HG03095 (cell line): ENCODE measurements at regions not wholly inside any gene's neighbourhood (a gene's known extent, or its start where the extent isn't known, plus 50 kb on each side); places are given as distances from the start of the nearest gene placed in this dataset.
"Not testable (repeated sequence)": the region's sequence is repeated elsewhere in the genome, so short reads cannot be mapped to it uniquely, and the experiment has no call there.

Experiments used
- ATAC-seq: cut with Tn5 transposase; IDR thresholded peaks from one replicate; pipeline ENCODE4 v1.9.1; 2021; ENCODE audit warnings: moderate library complexity; ENCODE audit not compliant: unreplicated experiment

- ATAC-seq, result not testable (repeated sequence)
Observed at GRCh38 chr4:138860357-138860756, 155.2 kb upstream of the NOCT start.

GRCh38 chr4:138859254-138859653 lies 156.3 kb upstream of the NOCT start:
- ATAC-seq, result no peak

- no peak for ATAC-seq
Observed at GRCh38 chr4:138858419-138858818, 157.2 kb upstream of the NOCT start.

GRCh38 chr4:138857416-138857815 lies 158.2 kb upstream of the NOCT start:
- ATAC-seq, result no peak

GRCh38 chr4:138852681-138853080 lies 162.9 kb upstream of the NOCT start:
- no peak for ATAC-seq

GRCh38 chr4:138851391-138852335 lies 163.9 kb upstream of the NOCT start:
- ATAC-seq, result no peak

GRCh38 chr4:138845664-138846063 lies 169.9 kb upstream of the NOCT start:
- no peak for ATAC-seq

GRCh38 chr4:138845054-138845453 lies 170.5 kb upstream of the NOCT start:
- ATAC-seq, result no peak

- no peak for ATAC-seq
Observed at GRCh38 chr4:138843616-138844015, 172.0 kb upstream of the NOCT start.

GRCh38 chr4:138841343-138841742 lies 174.2 kb upstream of the NOCT start:
- no peak for ATAC-seq

GRCh38 chr4:138838251-138838650 lies 177.3 kb upstream of the NOCT start:
- ATAC-seq, result no peak

- ATAC-seq, result no peak
Observed at GRCh38 chr4:138835832-138836533, 179.6 kb upstream of the NOCT start.

GRCh38 chr4:138833974-138834373 lies 181.6 kb upstream of the NOCT start:
- ATAC-seq, result no peak

GRCh38 chr4:138832563-138832962 lies 183.0 kb upstream of the NOCT start:
- ATAC-seq, result no peak

GRCh38 chr4:138831948-138832347 lies 183.6 kb upstream of the NOCT start:
- no peak for ATAC-seq

- no peak for ATAC-seq
Observed at GRCh38 chr4:138828926-138829325, 186.7 kb upstream of the NOCT start.

- ATAC-seq, result no peak
Observed at GRCh38 chr4:138826754-138827153, 188.8 kb upstream of the NOCT start.

- no peak for ATAC-seq
Observed at GRCh38 chr4:138826322-138826721, 189.3 kb upstream of the NOCT start.

GRCh38 chr4:138821331-138821730 lies 194.2 kb upstream of the NOCT start:
- ATAC-seq, result no peak

GRCh38 chr4:138816875-138817274 lies 198.7 kb upstream of the NOCT start:
- ATAC-seq, result no peak

- ATAC-seq, result no peak
Observed at GRCh38 chr4:138815811-138816210, 199.8 kb upstream of the NOCT start.

- no peak for ATAC-seq
Observed at GRCh38 chr4:138805736-138806135, 209.8 kb upstream of the NOCT start.
